ENCODE measurements at regions not wholly inside any gene's neighbourhood (a gene's known extent, or its start where the extent isn't known, plus 50 kb on each side); places are given as distances from the start of the nearest gene placed in this dataset.

GRCh38 chr3:11089931-11090330 is 64.4 kb upstream of the HRH1 start:
- no peak for DNase-seq

- no peak for DNase-seq
These were observed 63.7 kb upstream of the HRH1 start for GRCh38 chr3:11090551-11090950.

- DNase-seq, result no peak
These were observed 63.2 kb upstream of the HRH1 start for GRCh38 chr3:11091088-11091590.

GRCh38 chr3:11091791-11092190 is 62.5 kb upstream of the HRH1 start:
- DNase-seq, result no peak

GRCh38 chr3:11093823-11094340 is 60.4 kb upstream of the HRH1 start:
- no peak for DNase-seq

- DNase-seq, result no peak
These were observed 58.4 kb upstream of the HRH1 start for GRCh38 chr3:11095932-11096265.

GRCh38 chr3:11096266-11097139 is 57.8 kb upstream of the HRH1 start:
- peak; percentile 26 for DNase-seq

GRCh38 chr3:11099306-11099705 is 55.0 kb upstream of the HRH1 start:
- no peak for DNase-seq
